GM18867 (cell line): ENCODE measurements at regions not wholly inside any gene's neighbourhood (a gene's known extent, or its start where the extent isn't known, plus 50 kb on each side); places are given as distances from the start of the nearest gene placed in this dataset.
"Not testable (repeated sequence)": the region's sequence is repeated elsewhere in the genome, so short reads cannot be mapped to it uniquely, and the experiment has no call there.

ENCODE experiments used
- ATAC-seq: cut with Tn5 transposase; IDR thresholded peaks from one replicate; pipeline ENCODE4 v1.9.1; 2021; ENCODE audit warnings: mild to moderate bottlenecking, moderate library complexity; ENCODE audit not compliant: unreplicated experiment

- ATAC-seq: no peak
Measured at GRCh38 chr2:105502625-105503334, 103.9 kb upstream of the FHL2 start.

- ATAC-seq: no peak
Measured at GRCh38 chr2:105498281-105498846, 99.5 kb upstream of the FHL2 start.

- no peak for ATAC-seq
Measured at GRCh38 chr2:105497094-105497493, 98.2 kb upstream of the FHL2 start.

GRCh38 chr2:105496271-105496670 lies 97.4 kb upstream of the FHL2 start:
- ATAC-seq: no peak

- no peak for ATAC-seq
Measured at GRCh38 chr2:105494683-105495425, 96.0 kb upstream of the FHL2 start.

- no peak for ATAC-seq
Measured at GRCh38 chr2:105490956-105491355, 92.1 kb upstream of the FHL2 start.

- ATAC-seq: no peak
Measured at GRCh38 chr2:105490204-105490603, 91.4 kb upstream of the FHL2 start.

GRCh38 chr2:105489168-105489878 lies 90.5 kb upstream of the FHL2 start:
- ATAC-seq: no peak

- ATAC-seq: no peak
Measured at GRCh38 chr2:105488285-105488684, 89.4 kb upstream of the FHL2 start.

- ATAC-seq: no peak
Measured at GRCh38 chr2:105487142-105488069, 88.6 kb upstream of the FHL2 start.

- no peak for ATAC-seq
Measured at GRCh38 chr2:105486762-105487141, 87.9 kb upstream of the FHL2 start.

- no peak for ATAC-seq
Measured at GRCh38 chr2:105478670-105479069, 79.8 kb upstream of the FHL2 start.

- not testable (repeated sequence) for ATAC-seq
Measured at GRCh38 chr2:105477050-105477620, 78.3 kb upstream of the FHL2 start.

GRCh38 chr2:105473011-105473410 lies 74.2 kb upstream of the FHL2 start:
- no peak for ATAC-seq

GRCh38 chr2:105470979-105471378 lies 72.1 kb upstream of the FHL2 start:
- no peak for ATAC-seq

- no peak for ATAC-seq
Measured at GRCh38 chr2:105469781-105470180, 70.9 kb upstream of the FHL2 start.

- no peak for ATAC-seq
Measured at GRCh38 chr2:105468582-105469042, 69.8 kb upstream of the FHL2 start.

- ATAC-seq: no peak
Measured at GRCh38 chr2:105464325-105464724, 65.5 kb upstream of the FHL2 start.

- ATAC-seq: no peak
Measured at GRCh38 chr2:105460048-105460732, 61.3 kb upstream of the FHL2 start.
